Natural killer cell (primary cell): ENCODE measurements at regions not wholly inside any gene's neighbourhood (a gene's known extent, or its start where the extent isn't known, plus 50 kb on each side); places are given as distances from the start of the nearest gene placed in this dataset.
"Not testable (repeated sequence)": the region's sequence is repeated elsewhere in the genome, so short reads cannot be mapped to it uniquely, and the experiment has no call there.

ENCODE experiments used
- ATAC-seq, 3 donors: fragments of 150-1000 bp in 2 of 3; fragments of 200-7000 bp in 1 of 3; cut with Tn5 transposase; 1 replicate in 1 of 3; 2 replicates in 2 of 3; pipeline ENCODE4 v1.10.0; 2021; ENCODE audit warnings: mild to moderate bottlenecking in 2 of 3, moderate library complexity in 2 of 3
- DNase-seq, 2 donors: peaks; one replicate each; pipeline versions ENCODE4 v3.0.0 to v3.0.0-alpha.2; 2013 to 2021; ENCODE audit warnings: mixed read lengths in 1 of 2
- H3K27ac ChIP-seq: one replicate; pipeline ENCODE4 v1.5.1; 2013; ENCODE audit warnings: mild to moderate bottlenecking, low read length
- H3K27me3 ChIP-seq: one replicate; pipeline ENCODE4 v1.6.1; 2013; ENCODE audit warnings: low read length; ENCODE audit not compliant: control insufficient read depth, insufficient read depth
- H3K36me3 ChIP-seq: one replicate; pipeline ENCODE4 v1.6.1; 2013; ENCODE audit warnings: low read length; ENCODE audit not compliant: control insufficient read depth, insufficient read depth
- H3K4me1 ChIP-seq: one replicate; pipeline ENCODE4 v1.6.1; 2013; ENCODE audit warnings: low read length; ENCODE audit not compliant: control insufficient read depth, insufficient read depth
- H3K4me3 ChIP-seq: one replicate; pipeline ENCODE4 v1.5.1; 2013; ENCODE audit warnings: low read length
- H3K9me3 ChIP-seq: one replicate; pipeline ENCODE4 v1.6.1; 2013; ENCODE audit warnings: low read length; ENCODE audit not compliant: control insufficient read depth, insufficient read depth
- H3K27ac Mint-ChIP-seq, 2 donors: one replicate each; pipeline ENCODE4 v1.8.0; 2022; ENCODE audit warnings: mild to moderate bottlenecking in 2 of 2, mixed read lengths in 2 of 2, moderate library complexity in 1 of 2
- H3K27me3 Mint-ChIP-seq, 2 donors: one replicate each; pipeline ENCODE4 v1.8.0; 2022; ENCODE audit warnings: low read depth in 2 of 2, mixed read lengths in 2 of 2
- H3K36me3 Mint-ChIP-seq: one replicate; pipeline ENCODE4 v1.8.0; 2022; ENCODE audit warnings: mixed read lengths
- H3K4me1 Mint-ChIP-seq, 2 donors: one replicate each; pipeline ENCODE4 v1.8.0; 2022; ENCODE audit warnings: mixed read lengths in 2 of 2
- H3K4me3 Mint-ChIP-seq: one replicate; pipeline ENCODE4 v1.8.0; 2022; ENCODE audit warnings: mild to moderate bottlenecking, moderate library complexity, mixed read lengths
- H3K9me3 Mint-ChIP-seq, 2 donors: one replicate each; pipeline ENCODE4 v1.8.0; 2022; ENCODE audit warnings: mixed read lengths in 2 of 2
- CTCF ChIP-seq: fragments of 200-600 bp; IDR thresholded peaks from one replicate; pipeline ENCODE4 v1.8.0; 2022; ENCODE audit warnings: antibody characterized with exemption
- WGBS: methylation state at CpG from one replicate; pipeline ENCODE4 v1.1.7; 2013; ENCODE audit warnings: missing lambda C conversion rate; ENCODE audit not compliant: insufficient coverage; 5-methylcytosine and 5-hydroxymethylcytosine counted together
- intact Hi-C: fragments of 100-400 bp; cut with micrococcal nuclease; formaldehyde crosslinking; loops from one replicate; pipeline ENCODE4 v1.14.2; 2022

- H3K27me3 Mint-ChIP-seq = no peaks in the 10 kb centered on the region
- DNase-seq (no peak), ATAC-seq (no peak)
- no peaks in the 10 kb centered on the region for H3K4me1 ChIP-seq
- H3K9me3 Mint-ChIP-seq = peaks cover 8 to 11% of the 10 kb centered on the region in 2 donors
- no peaks in the 10 kb centered on the region for H3K27me3 ChIP-seq
- no peak overlapping the region for H3K4me3 Mint-ChIP-seq
- TF ChIP-seq CTCF = no peak
- H3K9me3 ChIP-seq = no peaks in the 10 kb centered on the region
- no peaks in the 10 kb centered on the region for H3K36me3 Mint-ChIP-seq
- H3K4me3 ChIP-seq = no peak overlapping the region
- H3K4me1 Mint-ChIP-seq = no peaks in the 10 kb centered on the region
- WGBS = 77% methylated on average over 5 of the region's 5 CpGs
- intact Hi-C loops = no loop called here
- H3K27ac ChIP-seq = no peak overlapping the region
- H3K36me3 ChIP-seq = no peaks in the 10 kb centered on the region
- no peak overlapping the region for H3K27ac Mint-ChIP-seq
Observed at GRCh38 chr18:1308686-1309085, 404.0 kb downstream of the ADCYAP1 start.

DNA sequence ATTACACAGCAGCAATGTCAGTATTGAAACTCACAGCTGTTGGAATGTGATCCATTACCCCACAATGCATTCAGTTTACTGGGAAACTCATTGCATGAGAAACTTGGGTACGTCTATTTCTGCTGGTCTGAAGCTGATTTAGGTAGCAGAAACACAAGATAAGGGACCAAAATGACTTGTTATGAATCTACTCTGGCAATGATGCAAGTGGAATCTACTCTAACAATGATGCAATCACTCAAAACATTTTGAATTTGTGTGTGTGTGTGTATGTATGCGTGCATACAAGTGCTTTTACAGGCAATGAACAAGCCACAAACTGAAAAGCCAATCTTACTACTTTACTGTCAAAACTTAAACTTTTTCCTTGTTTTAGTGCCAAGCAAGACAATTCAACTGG is 406.7 kb downstream of the ADCYAP1 start:
- H3K4me3 Mint-ChIP-seq = no peak overlapping the region
- peaks cover 6 to 9% of the 10 kb centered on the region in 2 donors for H3K9me3 Mint-ChIP-seq
- H3K4me1 Mint-ChIP-seq = no peaks in the 10 kb centered on the region
- H3K27ac Mint-ChIP-seq = no peak overlapping the region
- intact Hi-C loops = no loop called here
- Histone ChIP-seq H3K27me3 (no peaks in the 10 kb centered on the region), H3K9me3 (no peaks in the 10 kb centered on the region), H3K36me3 (no peaks in the 10 kb centered on the region), H3K4me3 (no peak overlapping the region), H3K27ac (no peak overlapping the region), H3K4me1 (no peaks in the 10 kb centered on the region)
- WGBS = 70% methylated on average over 1 of the region's 2 CpGs
- no peaks in the 10 kb centered on the region for H3K27me3 Mint-ChIP-seq
- ATAC-seq = no peak
- no peaks in the 10 kb centered on the region for H3K36me3 Mint-ChIP-seq
- no peak for TF ChIP-seq CTCF
- DNase-seq = no peak

GRCh38 chr18:1335345-1335744 is 430.7 kb downstream of the ADCYAP1 start:
- H3K9me3 ChIP-seq, H3K4me3 ChIP-seq, intact Hi-C loops, DNase-seq, H3K4me1 ChIP-seq, H3K27ac ChIP-seq, H3K27ac Mint-ChIP-seq, H3K36me3 Mint-ChIP-seq, H3K4me3 Mint-ChIP-seq, H3K27me3 ChIP-seq, H3K4me1 Mint-ChIP-seq, H3K36me3 ChIP-seq, ATAC-seq, H3K27me3 Mint-ChIP-seq: not testable (repeated sequence)
- H3K9me3 Mint-ChIP-seq = peaks cover 11 to 22% of the 10 kb centered on the region in 2 donors
- 92% methylated on average over 11 of the region's 11 CpGs for WGBS

- Mint-ChIP-seq H3K4me3 (no peak overlapping the region), H3K4me1 (no peaks in the 10 kb centered on the region), H3K27ac (no peak overlapping the region), H3K9me3 (peaks cover 11 to 14% of the 10 kb centered on the region in 2 donors), H3K36me3 (no peaks in the 10 kb centered on the region), H3K27me3 (no peaks in the 10 kb centered on the region)
- H3K4me1 ChIP-seq = no peaks in the 10 kb centered on the region
- H3K9me3 ChIP-seq = no peaks in the 10 kb centered on the region
- intact Hi-C loops = no loop called here
- no peak for TF ChIP-seq CTCF
- no peak overlapping the region for H3K27ac ChIP-seq
- H3K27me3 ChIP-seq = no peaks in the 10 kb centered on the region
- H3K36me3 ChIP-seq = no peaks in the 10 kb centered on the region
- no peak overlapping the region for H3K4me3 ChIP-seq
- WGBS = 61% methylated on average over 1 of the region's 4 CpGs
- DNase-seq = no peak
- no peak for ATAC-seq
Observed at GRCh38 chr18:1350931-1351450, 446.3 kb downstream of the ADCYAP1 start.
